ENCODE measurements at regions not wholly inside any gene's neighbourhood (a gene's known extent, or its start where the extent isn't known, plus 50 kb on each side); places are given as distances from the start of the nearest gene placed in this dataset.
A peak's percentile ranks its signal among the peaks of the same experiment; 100 is the strongest.

DNA sequence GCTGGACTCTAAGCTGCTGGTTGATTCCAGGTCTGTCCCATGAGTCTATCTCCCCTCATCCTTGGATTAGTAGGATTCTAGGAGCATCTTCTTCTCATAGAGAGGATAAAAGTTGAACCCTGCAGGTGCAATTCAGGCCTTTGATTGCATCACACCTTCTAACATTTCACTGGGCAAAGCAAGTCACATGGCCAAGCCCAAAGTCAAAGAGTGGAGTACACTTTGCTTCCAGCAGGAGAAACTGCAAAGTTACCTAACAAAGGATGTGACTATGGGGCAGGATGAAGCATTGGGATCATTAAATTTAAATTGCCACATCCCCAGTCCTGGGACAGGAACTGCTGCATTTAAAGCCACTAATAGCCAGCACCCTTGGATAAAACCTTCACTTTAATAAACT, 51.0 kb upstream of the EGFLAM start:
- Histone ChIP-seq H3K4me1 (ENCODE audit: control insufficient read depth, insufficient read depth, low read length) (no peaks in the 10 kb centered on the region), H3K27me3 (ENCODE audit: control insufficient read depth, insufficient read depth) (no peaks in the 10 kb centered on the region), H3K9me3 (ENCODE audit: control insufficient read depth, low read length) (peaks cover 2% of the 10 kb centered on the region), H3K27ac (ENCODE audit: low read length) (no peak overlapping the region), H3K4me3 (ENCODE audit: low read length) (no peak overlapping the region)
- DNase-seq = no peak
- intact Hi-C loops (cut with DNase I) = no loop called here
- no peak for ATAC-seq

DNA sequence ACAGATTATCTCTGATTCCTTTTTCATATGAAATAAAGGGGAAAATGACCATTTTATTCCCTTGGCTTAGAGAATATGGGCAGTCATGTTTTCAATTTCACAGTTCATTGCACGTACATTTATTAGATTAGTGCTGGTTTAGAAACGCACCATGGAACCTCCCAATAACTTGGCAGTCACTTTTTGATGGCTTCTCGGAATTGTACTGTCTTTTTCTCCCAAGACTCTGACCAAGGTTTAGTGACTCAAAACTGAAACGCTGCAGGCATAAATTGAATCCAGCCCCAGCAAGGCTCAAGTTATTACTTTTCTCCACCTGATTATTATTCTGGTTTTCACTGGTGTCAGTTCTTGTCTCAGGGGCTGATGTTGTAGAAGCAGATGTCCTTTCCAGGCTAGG, 55.6 kb upstream of the EGFLAM start:
- DNase-seq = no peak
- intact Hi-C loops (cut with DNase I) = no loop called here
- 76% methylated on average over 4 of the region's 4 CpGs for WGBS
- peaks cover 3% of the 10 kb centered on the region for H3K9me3 ChIP-seq (ENCODE audit: control insufficient read depth, low read length)
- no peaks in the 10 kb centered on the region for H3K27me3 ChIP-seq (ENCODE audit: control insufficient read depth, insufficient read depth)
- H3K27ac ChIP-seq (ENCODE audit: low read length) = no peak overlapping the region
- ATAC-seq = no peak
- H3K4me1 ChIP-seq (ENCODE audit: control insufficient read depth, insufficient read depth, low read length) = no peaks in the 10 kb centered on the region
- no peak overlapping the region for H3K4me3 ChIP-seq (ENCODE audit: low read length)

DNA sequence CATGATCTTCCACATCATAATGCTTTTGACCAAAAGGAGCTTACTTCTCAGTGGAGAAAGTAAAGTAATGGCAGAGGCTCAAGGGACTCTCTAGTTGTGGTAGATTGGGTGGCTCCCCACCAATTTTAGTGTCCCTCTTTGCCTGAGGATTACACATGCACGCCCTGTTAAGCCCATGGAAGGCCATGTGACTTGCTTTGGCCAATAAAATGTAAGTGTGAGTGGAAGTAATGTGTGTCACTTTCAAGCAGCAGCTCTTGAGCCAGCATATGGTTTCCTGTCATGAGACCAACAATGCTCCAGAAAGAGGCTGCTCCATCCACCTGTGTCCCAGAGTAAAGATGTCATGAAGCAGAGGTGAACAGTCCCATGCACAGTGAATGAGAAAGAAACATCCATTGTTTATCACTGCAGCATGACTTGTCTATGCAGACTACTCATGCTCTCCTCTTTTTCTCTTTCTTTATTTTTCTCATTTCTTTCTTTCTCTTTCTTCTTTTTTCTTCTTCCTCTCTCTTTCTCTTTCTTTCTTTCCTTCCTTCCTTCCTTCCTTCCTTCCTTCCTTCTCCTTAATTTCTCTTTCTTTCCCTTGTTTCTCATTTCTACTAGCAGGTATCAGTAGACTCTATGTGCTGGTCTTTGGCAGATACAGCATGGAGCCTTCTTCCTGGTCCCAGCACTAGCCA, 57.3 kb upstream of the EGFLAM start:
- no peak for ATAC-seq
- H3K27me3 ChIP-seq (ENCODE audit: control insufficient read depth, insufficient read depth) = no peaks in the 10 kb centered on the region

DNA sequence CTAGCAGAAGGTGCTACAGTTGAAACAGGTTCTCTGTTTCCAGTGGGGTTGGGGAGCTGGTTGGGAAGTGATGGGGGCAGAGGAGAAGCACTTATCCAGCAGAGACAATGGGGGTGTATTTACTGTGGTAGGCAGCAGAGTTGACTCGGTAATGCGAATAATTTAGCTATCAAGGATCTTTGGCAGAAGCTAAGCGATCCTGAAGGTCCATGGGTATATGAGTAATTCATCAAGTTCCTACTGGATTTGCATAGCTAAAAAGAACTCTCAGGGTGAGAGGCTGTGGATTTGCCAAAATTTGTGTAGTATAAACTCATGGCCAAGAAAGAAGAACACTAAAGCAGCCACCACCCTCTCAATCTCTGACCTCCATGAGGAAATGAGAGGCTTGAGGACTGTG, 61.2 kb upstream of the EGFLAM start:
- intact Hi-C loops (cut with DNase I) = loop anchor here in 1 of 4 donors (10.0 kb wide), 1 partner anchor 782 kb away; no protein-coding TSS in a partner anchor
- H3K9me3 ChIP-seq (ENCODE audit: control insufficient read depth, low read length) = peaks cover 3% of the 10 kb centered on the region
- 90% methylated on average over 3 of the region's 3 CpGs for WGBS
- ATAC-seq (no peak), DNase-seq (no peak)
- no peak overlapping the region for H3K27ac ChIP-seq (ENCODE audit: low read length)
- no peaks in the 10 kb centered on the region for H3K4me1 ChIP-seq (ENCODE audit: control insufficient read depth, insufficient read depth, low read length)
- no peaks in the 10 kb centered on the region for H3K27me3 ChIP-seq (ENCODE audit: control insufficient read depth, insufficient read depth)
- H3K4me3 ChIP-seq (ENCODE audit: low read length) = no peak overlapping the region

More for the DNA sequence above, 57.3 kb upstream of the EGFLAM start:
- 79% methylated on average over 1 of the region's 1 CpG for WGBS
- Histone ChIP-seq H3K4me1 (ENCODE audit: control insufficient read depth, insufficient read depth, low read length) (no peaks in the 10 kb centered on the region), H3K27ac (ENCODE audit: low read length) (no peak overlapping the region), H3K9me3 (ENCODE audit: control insufficient read depth, low read length) (peaks cover 3% of the 10 kb centered on the region), H3K4me3 (ENCODE audit: low read length) (no peak overlapping the region)
- no peak for DNase-seq
- intact Hi-C loops (cut with DNase I) = no loop called here

DNA sequence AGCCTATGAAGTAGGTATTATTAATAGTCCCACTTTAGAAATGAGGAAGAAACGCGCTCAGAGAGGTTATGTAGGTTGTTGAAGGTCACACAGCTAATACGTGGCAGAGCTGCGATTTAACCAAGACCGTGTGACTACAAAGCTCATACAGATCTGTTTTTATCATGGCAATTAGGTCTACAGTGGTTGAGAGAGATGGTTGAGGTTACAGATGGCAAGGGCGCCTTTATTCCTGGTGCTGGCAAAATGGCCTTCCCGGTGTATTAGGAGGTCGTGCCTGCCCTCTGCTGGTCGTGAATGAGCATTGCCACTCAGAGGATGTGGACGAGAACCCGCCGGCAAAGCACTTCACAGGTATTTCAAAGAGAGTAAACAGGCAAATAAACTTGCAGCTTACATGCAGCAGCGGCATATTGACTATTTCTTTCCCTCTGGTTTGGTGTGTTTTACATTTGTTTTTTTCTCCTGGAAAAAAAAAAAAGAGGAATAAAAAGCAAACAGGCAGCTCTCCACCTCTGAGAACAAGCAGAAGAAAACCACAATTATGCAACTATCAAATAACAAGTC, 65.3 kb upstream of the EGFLAM start:
- no peaks in the 10 kb centered on the region for H3K9me3 ChIP-seq (ENCODE audit: control insufficient read depth, low read length)
- 20% methylated on average over 13 of the region's 13 CpGs for WGBS
- no peak overlapping the region for H3K4me3 ChIP-seq (ENCODE audit: low read length)
- no peaks in the 10 kb centered on the region for H3K27me3 ChIP-seq (ENCODE audit: control insufficient read depth, insufficient read depth)
- ATAC-seq (peak; percentile 73 to 83), DNase-seq (peak; percentile 65 to 87 (median 78))
- intact Hi-C loops (cut with DNase I) = loop anchor here in 3 of 4 donors (2.0 to 10.0 kb wide), 4 partner anchors 354 to 778 kb away; no protein-coding TSS in a partner anchor
- no peak overlapping the region for H3K27ac ChIP-seq (ENCODE audit: low read length)
- H3K4me1 ChIP-seq (ENCODE audit: control insufficient read depth, insufficient read depth, low read length) = no peaks in the 10 kb centered on the region

DNA sequence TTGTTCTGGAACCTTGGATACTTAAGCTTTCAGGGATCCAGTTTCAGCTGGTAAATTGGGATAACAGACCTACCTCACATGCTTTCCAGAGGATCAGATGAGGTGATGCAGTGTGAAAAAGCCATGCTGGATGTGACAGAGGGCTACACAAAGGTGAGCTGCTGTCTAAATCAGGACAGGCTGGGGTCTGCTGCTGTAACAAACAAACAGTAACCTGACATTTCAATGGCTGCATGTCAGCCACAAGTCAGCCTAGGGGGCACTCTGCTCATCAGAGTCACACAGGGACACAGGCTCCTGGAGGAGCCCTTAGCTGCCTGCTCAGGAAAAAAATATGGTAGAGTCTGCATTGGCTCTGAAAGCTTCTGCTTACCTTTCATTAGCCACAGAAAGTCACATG, 66.7 kb upstream of the EGFLAM start:
- intact Hi-C loops (cut with DNase I) = loop anchor here (1.0 to 10.0 kb wide), 5 partner anchors 353 to 777 kb away; no protein-coding TSS in a partner anchor
- H3K9me3 ChIP-seq (ENCODE audit: control insufficient read depth, low read length) = no peaks in the 10 kb centered on the region
- H3K27me3 ChIP-seq (ENCODE audit: control insufficient read depth, insufficient read depth) = no peaks in the 10 kb centered on the region
- DNase-seq (no peak), ATAC-seq (no peak)
- H3K4me3 ChIP-seq (ENCODE audit: low read length) = no peak overlapping the region
- no peaks in the 10 kb centered on the region for H3K4me1 ChIP-seq (ENCODE audit: control insufficient read depth, insufficient read depth, low read length)
- H3K27ac ChIP-seq (ENCODE audit: low read length) = no peak overlapping the region

DNA sequence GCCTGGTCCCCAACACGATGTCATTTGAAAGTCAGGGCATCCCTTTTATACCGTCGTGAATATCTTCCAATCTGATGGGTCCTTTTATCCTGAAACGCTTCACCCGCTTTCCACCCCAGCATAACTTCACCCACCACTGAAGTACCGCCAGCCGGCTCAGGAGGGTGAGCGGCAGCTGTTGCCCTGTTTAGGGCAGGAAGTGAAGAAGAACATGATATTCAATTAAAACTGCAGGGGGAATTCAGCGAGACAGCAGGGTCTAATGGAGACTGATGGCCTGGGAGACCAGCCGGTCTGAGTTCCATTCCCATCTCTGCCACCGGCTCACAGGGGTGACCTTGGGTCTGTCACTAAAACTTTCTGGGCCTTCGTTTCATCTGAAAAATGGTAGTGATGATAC, 68.2 kb upstream of the EGFLAM start:
- 88% methylated on average over 12 of the region's 12 CpGs for WGBS
- H3K4me3 ChIP-seq (ENCODE audit: low read length) = no peak overlapping the region
- ATAC-seq (no peak), DNase-seq (no peak)
- intact Hi-C loops (cut with DNase I) = loop anchor here in 1 of 4 donors (5.0 to 10.0 kb wide), 2 partner anchors 353 to 775 kb away; no protein-coding TSS in a partner anchor
- H3K4me1 ChIP-seq (ENCODE audit: control insufficient read depth, insufficient read depth, low read length) = no peaks in the 10 kb centered on the region
- H3K9me3 ChIP-seq (ENCODE audit: control insufficient read depth, low read length) = no peaks in the 10 kb centered on the region
- H3K27ac ChIP-seq (ENCODE audit: low read length) = no peak overlapping the region
- H3K27me3 ChIP-seq (ENCODE audit: control insufficient read depth, insufficient read depth) = no peaks in the 10 kb centered on the region

DNA sequence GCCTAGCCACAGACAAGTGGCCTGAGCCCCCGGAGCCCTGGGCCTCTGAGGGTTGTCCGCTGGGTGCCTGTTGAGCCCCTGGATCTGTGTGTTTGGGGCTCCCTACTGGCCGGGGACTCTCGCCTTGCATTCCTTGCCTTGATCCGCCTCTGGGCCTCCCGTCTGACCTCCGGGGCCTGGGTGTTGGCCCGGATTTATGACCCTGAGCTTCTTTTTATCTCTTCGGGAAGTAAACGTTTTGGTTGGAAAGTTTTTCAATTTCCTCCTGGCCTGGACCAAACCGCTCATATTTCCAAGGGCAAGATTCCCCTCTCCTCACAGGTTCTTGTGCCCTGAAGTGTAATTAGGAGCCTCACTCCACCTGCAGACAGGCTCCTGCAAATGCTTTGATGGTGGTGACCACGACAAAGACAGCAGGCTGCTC, 69.3 kb upstream of the EGFLAM start:
- intact Hi-C loops (cut with DNase I) = no loop called here
- no peaks in the 10 kb centered on the region for H3K27me3 ChIP-seq (ENCODE audit: control insufficient read depth, insufficient read depth)
- H3K4me1 ChIP-seq (ENCODE audit: control insufficient read depth, insufficient read depth, low read length) = no peaks in the 10 kb centered on the region
- DNase-seq (peak in 1 of 3 donors; percentile 48), ATAC-seq (no peak)
- H3K4me3 ChIP-seq (ENCODE audit: low read length) = no peak overlapping the region
- H3K27ac ChIP-seq (ENCODE audit: low read length) = no peak overlapping the region
- no peaks in the 10 kb centered on the region for H3K9me3 ChIP-seq (ENCODE audit: control insufficient read depth, low read length)
- WGBS = 59% methylated on average over 12 of the region's 12 CpGs

DNA sequence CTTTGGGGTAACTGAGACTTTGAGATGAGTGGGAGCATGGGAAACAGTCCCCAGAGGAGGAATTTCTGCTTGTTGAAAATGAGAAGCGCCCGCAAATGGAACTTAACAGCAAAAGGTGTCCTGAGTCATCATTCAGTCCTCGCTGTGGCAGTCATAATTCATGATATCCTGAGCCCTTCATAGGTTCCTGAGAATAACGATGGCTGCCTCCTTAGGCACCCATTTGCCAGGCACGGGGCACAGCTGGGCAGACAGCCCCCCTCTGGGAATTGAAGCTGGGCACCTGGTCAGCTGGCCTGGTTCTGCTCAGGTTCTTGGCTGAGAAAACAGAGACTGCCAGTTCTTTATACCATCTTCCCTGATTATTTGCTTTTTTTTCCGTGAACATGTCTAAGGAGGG, 69.8 kb upstream of the EGFLAM start:
- intact Hi-C loops (cut with DNase I) = no loop called here
- Histone ChIP-seq H3K27me3 (ENCODE audit: control insufficient read depth, insufficient read depth) (no peaks in the 10 kb centered on the region), H3K4me1 (ENCODE audit: control insufficient read depth, insufficient read depth, low read length) (no peaks in the 10 kb centered on the region), H3K9me3 (ENCODE audit: control insufficient read depth, low read length) (no peaks in the 10 kb centered on the region), H3K27ac (ENCODE audit: low read length) (no peak overlapping the region), H3K4me3 (ENCODE audit: low read length) (no peak overlapping the region)
- no peak for ATAC-seq
- 85% methylated on average over 6 of the region's 6 CpGs for WGBS
- DNase-seq = no peak

DNA sequence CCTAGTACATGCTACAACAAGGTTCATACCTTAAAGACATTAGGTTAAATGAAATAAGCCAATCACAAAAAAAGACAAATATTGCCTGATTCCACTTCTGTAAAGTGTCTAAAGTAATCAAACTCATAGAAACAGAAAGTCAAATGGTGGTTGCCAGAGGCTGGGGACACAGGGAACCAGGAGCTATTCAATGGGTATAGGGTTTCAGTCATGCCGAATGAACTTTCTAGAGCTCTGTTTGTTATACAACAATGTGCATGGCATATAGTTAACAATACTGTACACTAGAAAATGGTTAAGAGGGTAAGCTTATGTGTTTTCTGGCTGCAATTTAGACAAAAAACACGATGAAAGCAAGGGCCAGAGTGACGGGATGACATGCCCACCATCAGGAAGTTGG, 70.8 kb upstream of the EGFLAM start:
- H3K27me3 ChIP-seq (ENCODE audit: control insufficient read depth, insufficient read depth) = no peaks in the 10 kb centered on the region
- H3K4me3 ChIP-seq (ENCODE audit: low read length) = no peak overlapping the region
- peaks cover 2% of the 10 kb centered on the region for H3K9me3 ChIP-seq (ENCODE audit: control insufficient read depth, low read length)
- no peak overlapping the region for H3K27ac ChIP-seq (ENCODE audit: low read length)
- no peak for DNase-seq
- H3K4me1 ChIP-seq (ENCODE audit: control insufficient read depth, insufficient read depth, low read length) = no peaks in the 10 kb centered on the region
- WGBS = 69% methylated on average over 3 of the region's 3 CpGs
- ATAC-seq = no peak
- intact Hi-C loops (cut with DNase I) = no loop called here

DNA sequence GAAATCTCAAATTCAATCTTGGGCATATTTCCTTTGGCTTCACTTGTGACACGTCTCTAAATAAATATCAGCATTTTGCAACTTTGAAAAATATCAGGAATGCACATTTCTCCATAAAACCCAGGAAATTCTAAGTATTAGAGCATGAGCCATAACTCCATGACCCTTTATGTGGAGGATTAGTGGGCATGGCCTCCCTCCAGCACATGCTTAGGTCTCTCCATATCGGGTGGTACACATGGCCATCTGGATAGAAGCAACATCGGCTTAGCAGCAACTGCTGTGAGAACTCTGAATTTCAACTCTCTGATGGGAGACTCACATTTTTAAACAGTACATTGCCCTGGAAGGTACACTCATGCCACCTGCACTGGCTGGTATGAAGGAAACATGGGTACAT, 73.7 kb upstream of the EGFLAM start:
- Histone ChIP-seq H3K27ac (ENCODE audit: low read length) (no peak overlapping the region), H3K4me1 (ENCODE audit: control insufficient read depth, insufficient read depth, low read length) (no peaks in the 10 kb centered on the region), H3K9me3 (ENCODE audit: control insufficient read depth, low read length) (peaks cover 2% of the 10 kb centered on the region), H3K27me3 (ENCODE audit: control insufficient read depth, insufficient read depth) (no peaks in the 10 kb centered on the region), H3K4me3 (ENCODE audit: low read length) (no peak overlapping the region)
- 87% methylated on average over 3 of the region's 3 CpGs for WGBS
- DNase-seq = no peak
- ATAC-seq = no peak
- intact Hi-C loops (cut with DNase I) = no loop called here
